HG03095 (cell line): ENCODE measurements at regions not wholly inside any gene's neighbourhood (a gene's known extent, or its start where the extent isn't known, plus 50 kb on each side); places are given as distances from the start of the nearest gene placed in this dataset.

Source experiments
- ATAC-seq: cut with Tn5 transposase; IDR thresholded peaks from one replicate; pipeline ENCODE4 v1.9.1; 2021; ENCODE audit warnings: moderate library complexity; ENCODE audit not compliant: unreplicated experiment

GRCh38 chr1:239268007-239268406, 118.4 kb upstream of the CHRM3 start:
- ATAC-seq, result no peak

- ATAC-seq, result no peak
Measured at GRCh38 chr1:239263801-239264200, 122.6 kb upstream of the CHRM3 start.

- ATAC-seq, result no peak
Measured at GRCh38 chr1:239262538-239262937, 123.8 kb upstream of the CHRM3 start.

GRCh38 chr1:239261521-239261920, 124.8 kb upstream of the CHRM3 start:
- no peak for ATAC-seq

GRCh38 chr1:239260842-239261241, 125.5 kb upstream of the CHRM3 start:
- ATAC-seq, result no peak

- ATAC-seq, result no peak
Measured at GRCh38 chr1:239255628-239256160, 130.7 kb upstream of the CHRM3 start.

- ATAC-seq, result no peak
Measured at GRCh38 chr1:239254999-239255398, 131.4 kb upstream of the CHRM3 start.

GRCh38 chr1:239253032-239253431, 133.3 kb upstream of the CHRM3 start:
- no peak for ATAC-seq

- ATAC-seq, result no peak
Measured at GRCh38 chr1:239250353-239251035, 135.9 kb upstream of the CHRM3 start.

- no peak for ATAC-seq
Measured at GRCh38 chr1:239247285-239247684, 139.1 kb upstream of the CHRM3 start.

GRCh38 chr1:239244084-239244483, 142.3 kb upstream of the CHRM3 start:
- ATAC-seq, result no peak

- ATAC-seq, result no peak
Measured at GRCh38 chr1:239243006-239243405, 143.4 kb upstream of the CHRM3 start.

- ATAC-seq, result no peak
Measured at GRCh38 chr1:239242404-239242803, 144.0 kb upstream of the CHRM3 start.

- ATAC-seq, result no peak
Measured at GRCh38 chr1:239240736-239241135, 145.6 kb upstream of the CHRM3 start.

- no peak for ATAC-seq
Measured at GRCh38 chr1:239239529-239239928, 146.8 kb upstream of the CHRM3 start.

GRCh38 chr1:239237912-239238311, 148.5 kb upstream of the CHRM3 start:
- no peak for ATAC-seq

GRCh38 chr1:239233626-239234025, 152.7 kb upstream of the CHRM3 start:
- no peak for ATAC-seq

GRCh38 chr1:239232921-239233320, 153.4 kb upstream of the CHRM3 start:
- ATAC-seq, result no peak

- no peak for ATAC-seq
Measured at GRCh38 chr1:239228451-239228850, 157.9 kb upstream of the CHRM3 start.

GRCh38 chr1:239225396-239225795, 161.0 kb upstream of the CHRM3 start:
- no peak for ATAC-seq

- ATAC-seq, result no peak
Measured at GRCh38 chr1:239224100-239224499, 162.3 kb upstream of the CHRM3 start.

GRCh38 chr1:239222999-239223398, 163.4 kb upstream of the CHRM3 start:
- no peak for ATAC-seq

GRCh38 chr1:239221656-239222055, 164.7 kb upstream of the CHRM3 start:
- no peak for ATAC-seq
